Panc1 (cell line): ENCODE measurements at regions not wholly inside any gene's neighbourhood (a gene's known extent, or its start where the extent isn't known, plus 50 kb on each side); places are given as distances from the start of the nearest gene placed in this dataset.

Source experiments
- ATAC-seq: fragments of 200-7000 bp; cut with Tn5 transposase; 2 replicates; pipeline ENCODE4 v1.9.1; 2020; ENCODE audit warnings: mild to moderate bottlenecking, moderate library complexity
- BruUV-seq: library from RNA; stranded (reverse); fragments of 400-500 nt; replicated peaks from 2 replicates; lab custom pipeline; 2021; lab: Mats Ljungman, UMichigan
- CTCF ChIA-PET: fragments of 300-600 bp; sonication (Branson Sonifier 250); formaldehyde crosslinking; loops from one replicate; lab custom pipeline; 2022; ENCODE audit warnings: antibody characterized with exemption; lab: Charles Lee
- POLR2A ChIA-PET: fragments of 300-600 bp; sonication (Branson Sonifier 250); formaldehyde crosslinking; loops from one replicate; lab custom pipeline; 2022; ENCODE audit warnings: antibody characterized with exemption; lab: Charles Lee
- DNase-seq: peaks from one replicate; pipeline ENCODE4 v3.0.0-alpha.2; 2010; ENCODE audit warnings: low read depth, low spot score
- H3K27ac ChIP-seq: 2 replicates; pipeline ENCODE4 v1.5.1; 2011; ENCODE audit warnings: mild to moderate bottlenecking, low read length, inconsistent platforms
- H3K27me3 ChIP-seq: fragments of 200-500 bp; sonication (Bioruptor generic); 2 replicates; pipeline ENCODE4 v1.6.0; 2014; ENCODE audit warnings: low read length, inconsistent platforms; ENCODE audit not compliant: control insufficient read depth, insufficient read depth
- H3K36me3 ChIP-seq: fragments of 200-500 bp; sonication (Bioruptor generic); 2 replicates; pipeline ENCODE4 v1.5.1; 2014; ENCODE audit warnings: inconsistent platforms, mild to moderate bottlenecking, low read length, moderate library complexity; ENCODE audit not compliant: control insufficient read depth, insufficient read depth
- H3K4me1 ChIP-seq: 2 replicates; pipeline ENCODE4 v1.5.1; 2011; ENCODE audit warnings: inconsistent platforms, mild to moderate bottlenecking, low read length, moderate library complexity; ENCODE audit not compliant: control insufficient read depth, insufficient read depth
- H3K4me3 ChIP-seq, 2 experiments: 2 replicates each; pipeline ENCODE4 v1.5.1; 2011 to 2012; ENCODE audit warnings: low read depth in 2 of 2, low read length in 2 of 2, mild to moderate bottlenecking in 2 of 2, inconsistent platforms in 1 of 2, moderate library complexity in 1 of 2
- H3K9me3 ChIP-seq: fragments of 200-500 bp; sonication (Bioruptor generic); 2 replicates; pipeline ENCODE4 v1.5.1; 2014; ENCODE audit warnings: low read depth, mild to moderate bottlenecking, inconsistent platforms, low read length, moderate library complexity; ENCODE audit not compliant: control insufficient read depth, insufficient read depth
- CTCF ChIP-seq: fragments of 450-650 bp; IDR thresholded peaks from 2 replicates; pipeline ENCODE4 v1.5.1; 2017; ENCODE audit warnings: mild to moderate bottlenecking
- POLR2AphosphoS5 ChIP-seq: IDR thresholded peaks from 2 replicates; pipeline ENCODE4 v1.6.1; 2012; ENCODE audit warnings: mild to moderate bottlenecking, low read depth, low read length, moderate library complexity
- REST ChIP-seq, 2 experiments: IDR thresholded peaks; 2 replicates each; pipeline ENCODE4 v1.6.1; 2011 to 2012; ENCODE audit warnings: low read depth in 2 of 2, control low read depth in 1 of 2, low read length in 1 of 2, mild to moderate bottlenecking in 1 of 2, moderate library complexity in 1 of 2; ENCODE audit not compliant: insufficient read depth in 1 of 2
- SIN3A ChIP-seq: IDR thresholded peaks from 2 replicates; pipeline ENCODE4 v1.6.1; 2012; ENCODE audit warnings: low read depth, mild to moderate bottlenecking, low read length, moderate library complexity, borderline replicate concordance; ENCODE audit not compliant: insufficient read depth
- TCF7L2 ChIP-seq: IDR thresholded peaks from 2 replicates; pipeline ENCODE4 v1.6.1; 2011; ENCODE audit warnings: mild to moderate bottlenecking, low read depth, low read length, inconsistent platforms
- in situ Hi-C: cut with HindIII; loops from 2 replicates; pipeline ENCODE4 v1.10.0; 2016; ENCODE audit warnings: low sequenced_read_pairs, low pct_unique_long_range_greater_than_20kb
- intact Hi-C: fragments of 100-400 bp; cut with micrococcal nuclease; formaldehyde crosslinking; loops from one replicate; pipeline ENCODE4 v1.10.0; 2022; ENCODE audit not compliant: unreplicated experiment

- Histone ChIP-seq H3K9me3 (no peaks in the 10 kb centered on the region), H3K27me3 (no peaks in the 10 kb centered on the region), H3K36me3 (no peaks in the 10 kb centered on the region), H3K4me1 (no peaks in the 10 kb centered on the region), H3K27ac (no peak overlapping the region), H3K4me3 (no peak overlapping the region)
- TF ChIP-seq POLR2AphosphoS5 (no peak), SIN3A (no peak), REST (IDR thresholded peaks at IDR 0.05; ENCODE audit: insufficient read depth in 1 of 2, low read depth in 2 of 2, low read length in 1 of 2) (no peak), TCF7L2 (no peak), CTCF (no peak)
- in situ Hi-C loops, result no loop called here
- ChIA-PET POLR2A (no interaction called here), CTCF (no interaction called here)
- intact Hi-C loops, result no loop called here
- BruUV-seq, result no TSS peak
- ATAC-seq (no peak), DNase-seq (no peak)
Measured at GRCh38 chr13:105764486-105764885, 771.0 kb downstream of the EFNB2 start.

- POLR2A ChIA-PET, result no interaction called here
- DNase-seq, result no peak
- intact Hi-C loops (no loop called here), in situ Hi-C loops (no loop called here)
- no peaks in the 10 kb centered on the region for H3K4me1 ChIP-seq
- no peaks in the 10 kb centered on the region for H3K9me3 ChIP-seq
- no peak for TF ChIP-seq REST (IDR thresholded peaks at IDR 0.05; ENCODE audit: insufficient read depth in 1 of 2, low read depth in 2 of 2, low read length in 1 of 2)
- TF ChIP-seq CTCF, result no peak
- TF ChIP-seq POLR2AphosphoS5, result no peak
- no peak for TF ChIP-seq TCF7L2
- TF ChIP-seq SIN3A, result no peak
- no peak overlapping the region for H3K4me3 ChIP-seq
- BruUV-seq, result no TSS peak
- no peaks in the 10 kb centered on the region for H3K27me3 ChIP-seq
- no peak for ATAC-seq
- H3K36me3 ChIP-seq, result no peaks in the 10 kb centered on the region
- H3K27ac ChIP-seq, result no peak overlapping the region
- CTCF ChIA-PET, result no interaction called here
Measured at GRCh38 chr13:105763851-105764250, 771.6 kb downstream of the EFNB2 start.
